ENCODE measurements at regions not wholly inside any gene's neighbourhood (a gene's known extent, or its start where the extent isn't known, plus 50 kb on each side); places are given as distances from the start of the nearest gene placed in this dataset.

- no peak for TF ChIP-seq ZNF644 (tag; IDR thresholded peaks at IDR 0.05; ENCODE audit: low read depth)
- no peak for TF ChIP-seq SLC30A9 (CRISPR knock-in tag; IDR thresholded peaks at IDR 0.05)
- no peak for TF ChIP-seq CGGBP1 (CRISPR knock-in tag; IDR thresholded peaks at IDR 0.05)
- TF ChIP-seq ZFP91 (CRISPR knock-in tag; IDR thresholded peaks at IDR 0.05), result no peak
- TF ChIP-seq GTF2F1 (IDR thresholded peaks at IDR 0.05; ENCODE audit: low read depth, low read length), result no peak
- no peak for TF ChIP-seq KDM5B (IDR thresholded peaks at IDR 0.05; ENCODE audit: insufficient replicate concordance, low read depth, low read length)
- no peak for TF ChIP-seq FOXP1 (CRISPR knock-in tag; IDR thresholded peaks at IDR 0.05)
- no peak for TF ChIP-seq ZNF23 (CRISPR knock-in tag; IDR thresholded peaks at IDR 0.05)
- TF ChIP-seq IRF1 (CRISPR knock-in tag; IDR thresholded peaks at IDR 0.05; ENCODE audit: borderline replicate concordance), result no peak
- no peak for TF ChIP-seq RBM14 (IDR thresholded peaks at IDR 0.05; ENCODE audit: borderline replicate concordance, insufficient read depth, low read depth, low read length)
- peak; percentile 31; the same call in 1 of the 2 replicates for TF ChIP-seq USF2 (CRISPR knock-in tag; IDR thresholded peaks at IDR 0.05)
- TF ChIP-seq CCNT2 (IDR thresholded peaks at IDR 0.05; ENCODE audit: borderline replicate concordance, extremely low read depth, insufficient read length, low read depth, low read length), result no peak
- no peak for TF ChIP-seq NR3C1 (CRISPR knock-in tag; IDR thresholded peaks at IDR 0.05)
- no peak for TF ChIP-seq ELK3 (CRISPR knock-in tag; IDR thresholded peaks at IDR 0.05)
- TF ChIP-seq ZNF75A (CRISPR knock-in tag; IDR thresholded peaks at IDR 0.05), result no peak
- TF ChIP-seq USF1 (CRISPR knock-in tag; IDR thresholded peaks at IDR 0.05), result peak; percentile 63
- no peak for TF ChIP-seq ZNF699 (CRISPR knock-in tag; IDR thresholded peaks at IDR 0.05; ENCODE audit: insufficient replicate concordance)
- TF ChIP-seq MAX (CRISPR knock-in tag; IDR thresholded peaks at IDR 0.05), result no peak
- TF ChIP-seq ZNF512 (tag; IDR thresholded peaks at IDR 0.05), result no peak
- TF ChIP-seq ZKSCAN3 (CRISPR knock-in tag; IDR thresholded peaks at IDR 0.05), result no peak
Measured at GRCh38 chr1:21378705-21379494, 61.0 kb upstream of the NBPF3 start (continued).

Data from K562 (cell line).